Glutamatergic neuron (in vitro differentiated cells): ENCODE measurements at regions not wholly inside any gene's neighbourhood (a gene's known extent, or its start where the extent isn't known, plus 50 kb on each side); places are given as distances from the start of the nearest gene placed in this dataset.

ENCODE experiments used
- DNase-seq: peaks from one replicate; pipeline ENCODE4 v3.0.0; 2022
- H3K27ac Mint-ChIP-seq: one replicate; pipeline ENCODE4 v1.8.0; 2020; ENCODE audit warnings: mild to moderate bottlenecking, mixed read lengths, inconsistent platforms; ENCODE audit not compliant: unreplicated experiment
- H3K27me3 Mint-ChIP-seq: one replicate; pipeline ENCODE4 v1.8.0; 2020; ENCODE audit warnings: mild to moderate bottlenecking, moderate library complexity, mixed read lengths, inconsistent platforms; ENCODE audit not compliant: unreplicated experiment
- H3K36me3 Mint-ChIP-seq: one replicate; pipeline ENCODE4 v1.8.0; 2020; ENCODE audit warnings: mild to moderate bottlenecking, mixed read lengths, inconsistent platforms; ENCODE audit not compliant: unreplicated experiment
- H3K4me1 Mint-ChIP-seq: one replicate; pipeline ENCODE4 v1.8.0; 2020; ENCODE audit warnings: mild to moderate bottlenecking, low read depth, mixed read lengths, inconsistent platforms; ENCODE audit not compliant: unreplicated experiment
- H3K4me3 Mint-ChIP-seq: one replicate; pipeline ENCODE4 v1.8.0; 2020; ENCODE audit warnings: mild to moderate bottlenecking, mixed read lengths, inconsistent platforms; ENCODE audit not compliant: unreplicated experiment
- H3K9me3 Mint-ChIP-seq: one replicate; pipeline ENCODE4 v1.8.0; 2020; ENCODE audit warnings: mild to moderate bottlenecking, moderate library complexity, mixed read lengths, inconsistent platforms; ENCODE audit not compliant: unreplicated experiment
- CTCF ChIP-seq: fragments of 200-600 bp; sonication (generic); IDR thresholded peaks from one replicate; pipeline ENCODE4 v1.5.0; 2021; ENCODE audit not compliant: partially characterized antibody, unreplicated experiment

- Mint-ChIP-seq H3K27me3 (peaks cover 3% of the 10 kb centered on the region), H3K9me3 (peaks cover 6% of the 10 kb centered on the region), H3K27ac (no peak overlapping the region)
Measured at GRCh38 chr15:66893294-66893693, 172.1 kb upstream of the SMAD3 start.

GRCh38 chr15:66894363-66894762, 171.0 kb upstream of the SMAD3 start:
- H3K9me3 Mint-ChIP-seq = peaks cover 6% of the 10 kb centered on the region
- peaks cover 3% of the 10 kb centered on the region for H3K27me3 Mint-ChIP-seq
- no peak overlapping the region for H3K27ac Mint-ChIP-seq
- no peak for DNase-seq
- no peak overlapping the region for H3K4me3 Mint-ChIP-seq
- TF ChIP-seq CTCF = no peak
- H3K4me1 Mint-ChIP-seq = no peaks in the 10 kb centered on the region
- H3K36me3 Mint-ChIP-seq = peaks cover 6% of the 10 kb centered on the region

More at GRCh38 chr15:66893294-66893693, 172.1 kb upstream of the SMAD3 start:
- Mint-ChIP-seq H3K4me3 (no peak overlapping the region), H3K4me1 (no peaks in the 10 kb centered on the region), H3K36me3 (peaks cover 6% of the 10 kb centered on the region)
- DNase-seq = no peak
- no peak for TF ChIP-seq CTCF

- no peak overlapping the region for H3K27ac Mint-ChIP-seq
- DNase-seq = no peak
- H3K4me3 Mint-ChIP-seq = no peak overlapping the region
Measured at GRCh38 chr15:66894986-66895780, 170.2 kb upstream of the SMAD3 start.

GRCh38 chr15:66895794-66896453, 169.5 kb upstream of the SMAD3 start:
- H3K36me3 Mint-ChIP-seq = peaks cover 6% of the 10 kb centered on the region
- no peak overlapping the region for H3K4me3 Mint-ChIP-seq
- no peak for DNase-seq
- H3K27me3 Mint-ChIP-seq = peaks cover 3% of the 10 kb centered on the region
- peaks cover 4% of the 10 kb centered on the region for H3K9me3 Mint-ChIP-seq
- no peaks in the 10 kb centered on the region for H3K4me1 Mint-ChIP-seq
- no peak overlapping the region for H3K27ac Mint-ChIP-seq
- no peak for TF ChIP-seq CTCF

More at GRCh38 chr15:66894986-66895780, 170.2 kb upstream of the SMAD3 start:
- H3K27me3 Mint-ChIP-seq = peaks cover 3% of the 10 kb centered on the region
- no peaks in the 10 kb centered on the region for H3K4me1 Mint-ChIP-seq
- TF ChIP-seq CTCF = no peak
- H3K36me3 Mint-ChIP-seq = peaks cover 6% of the 10 kb centered on the region
- peaks cover 6% of the 10 kb centered on the region for H3K9me3 Mint-ChIP-seq

- Mint-ChIP-seq H3K4me3 (no peak overlapping the region), H3K27me3 (peaks cover 3% of the 10 kb centered on the region), H3K27ac (no peak overlapping the region), H3K9me3 (peaks cover 3% of the 10 kb centered on the region), H3K36me3 (peaks cover 2% of the 10 kb centered on the region), H3K4me1 (no peaks in the 10 kb centered on the region)
- TF ChIP-seq CTCF = no peak
- DNase-seq = no peak
Measured at GRCh38 chr15:66896611-66897010, 168.8 kb upstream of the SMAD3 start.
